ENCODE measurements at regions not wholly inside any gene's neighbourhood (a gene's known extent, or its start where the extent isn't known, plus 50 kb on each side); places are given as distances from the start of the nearest gene placed in this dataset.

GRCh38 chr15:96014939-96015338 lies 315.6 kb upstream of the NR2F2 start:
- Histone ChIP-seq H3K9me3 (ENCODE audit: control insufficient read depth, low read depth, low read length) (no peaks in the 10 kb centered on the region), H3K4me2 (ENCODE audit: control insufficient read depth, extremely low read depth, insufficient read depth, low read depth, low read length) (no peak overlapping the region), H4K20me1 (ENCODE audit: control insufficient read depth, extremely low read depth, insufficient read depth, low read length) (no peaks in the 10 kb centered on the region), H3K36me3 (ENCODE audit: control insufficient read depth in 2 of 2, extremely low read depth in 1 of 2, insufficient read depth in 2 of 2, low read length in 2 of 2) (no peaks in the 10 kb centered on the region), H3K9ac (ENCODE audit: control insufficient read depth, extremely low read depth, insufficient read depth, low read length) (no peak overlapping the region), H3K4me1 (ENCODE audit: control insufficient read depth, extremely low read depth, insufficient read depth, low read length) (no peaks in the 10 kb centered on the region), H3K27ac (ENCODE audit: control insufficient read depth, insufficient read depth, low read length) (no peak overlapping the region), H3K79me2 (ENCODE audit: control insufficient read depth, insufficient read depth, low read length) (no peaks in the 10 kb centered on the region), H3K4me3 (ENCODE audit: control insufficient read depth in 2 of 3, extremely low read depth in 1 of 3, insufficient read depth in 2 of 3, low read depth in 1 of 3, low read length in 3 of 3) (no peak overlapping the region), H3K9me1 (ENCODE audit: control insufficient read depth, extremely low read depth, insufficient read depth, low read length) (no peaks in the 10 kb centered on the region), H3K27me3 (ENCODE audit: control insufficient read depth, extremely low read depth, insufficient read depth, low read length) (no peaks in the 10 kb centered on the region), H2AFZ (ENCODE audit: control insufficient read depth, low read length) (no peak overlapping the region)
- dilution Hi-C loops (cut with MboI; ENCODE audit: extremely low pct_ligation_motif_present, low sequenced_read_pairs), result no loop called here
- no peak for TF ChIP-seq CTCF (optimal IDR thresholded peaks at IDR 0.05 in 1 of 3, IDR thresholded peaks at IDR 0.05 in 1 of 3, conservative IDR thresholded peaks at IDR 0.05 in 1 of 3; ENCODE audit: extremely low read depth in 1 of 3, insufficient read depth in 2 of 3, low read length in 3 of 3)
- TF ChIP-seq EZH2 (IDR thresholded peaks at IDR 0.05; ENCODE audit: low read length), result no peak
- no peak for DNase-seq (ENCODE audit: low read depth, low spot score)
- no peak for FAIRE-seq

GRCh38 chr15:96019114-96019513 lies 311.4 kb upstream of the NR2F2 start:
- no peaks in the 10 kb centered on the region for H3K36me3 ChIP-seq (ENCODE audit: control insufficient read depth in 2 of 2, extremely low read depth in 1 of 2, insufficient read depth in 2 of 2, low read length in 2 of 2)
- DNase-seq (ENCODE audit: low read depth, low spot score), result no peak
- TF ChIP-seq EZH2 (IDR thresholded peaks at IDR 0.05; ENCODE audit: low read length) (no peak), CTCF (optimal IDR thresholded peaks at IDR 0.05 in 1 of 3, IDR thresholded peaks at IDR 0.05 in 1 of 3, conservative IDR thresholded peaks at IDR 0.05 in 1 of 3; ENCODE audit: extremely low read depth in 1 of 3, insufficient read depth in 2 of 3, low read length in 3 of 3) (no peak)
- no peaks in the 10 kb centered on the region for H3K79me2 ChIP-seq (ENCODE audit: control insufficient read depth, insufficient read depth, low read length)
- H2AFZ ChIP-seq (ENCODE audit: control insufficient read depth, low read length), result no peak overlapping the region
- no peaks in the 10 kb centered on the region for H3K9me1 ChIP-seq (ENCODE audit: control insufficient read depth, extremely low read depth, insufficient read depth, low read length)
- FAIRE-seq, result no peak
- H3K4me1 ChIP-seq (ENCODE audit: control insufficient read depth, extremely low read depth, insufficient read depth, low read length), result no peaks in the 10 kb centered on the region
- dilution Hi-C loops (cut with MboI; ENCODE audit: extremely low pct_ligation_motif_present, low sequenced_read_pairs), result no loop called here
- no peak overlapping the region for H3K9ac ChIP-seq (ENCODE audit: control insufficient read depth, extremely low read depth, insufficient read depth, low read length)
- H4K20me1 ChIP-seq (ENCODE audit: control insufficient read depth, extremely low read depth, insufficient read depth, low read length), result no peaks in the 10 kb centered on the region
- no peak overlapping the region for H3K4me2 ChIP-seq (ENCODE audit: control insufficient read depth, extremely low read depth, insufficient read depth, low read depth, low read length)
- no peaks in the 10 kb centered on the region for H3K9me3 ChIP-seq (ENCODE audit: control insufficient read depth, low read depth, low read length)
- H3K27ac ChIP-seq (ENCODE audit: control insufficient read depth, insufficient read depth, low read length), result no peak overlapping the region
- H3K4me3 ChIP-seq (ENCODE audit: control insufficient read depth in 2 of 3, extremely low read depth in 1 of 3, insufficient read depth in 2 of 3, low read depth in 1 of 3, low read length in 3 of 3), result no peak overlapping the region
- no peaks in the 10 kb centered on the region for H3K27me3 ChIP-seq (ENCODE audit: control insufficient read depth, extremely low read depth, insufficient read depth, low read length)

Data from keratinocyte (primary cell).